Ascending aorta (tissue), 2 donors: ENCODE measurements at regions not wholly inside any gene's neighbourhood (a gene's known extent, or its start where the extent isn't known, plus 50 kb on each side); places are given as distances from the start of the nearest gene placed in this dataset.
"Not testable (repeated sequence)": the region's sequence is repeated elsewhere in the genome, so short reads cannot be mapped to it uniquely, and the experiment has no call there.

ENCODE experiments used
- DNase-seq, 2 donors: peaks; one replicate each; pipeline ENCODE4 v3.0.0-alpha.2; 2019; ENCODE audit warnings: low spot score in 2 of 2
- H3K27ac ChIP-seq, 2 donors: fragments of 200-600 bp; sonication (generic); one replicate each; pipeline ENCODE4 v1.5.1; 2016 to 2017; ENCODE audit warnings: mild to moderate bottlenecking in 1 of 2
- H3K27me3 ChIP-seq: fragments of 200-600 bp; sonication (generic); one replicate; pipeline ENCODE4 v1.5.1; 2017
- H3K36me3 ChIP-seq, 2 donors: fragments of 200-600 bp; sonication (generic); one replicate each; pipeline ENCODE4 v1.5.1; 2016
- H3K4me1 ChIP-seq, 2 donors: fragments of 200-600 bp; sonication (generic); one replicate each; pipeline ENCODE4 v1.5.1; 2016 to 2017; ENCODE audit warnings: mild to moderate bottlenecking in 1 of 2
- H3K4me3 ChIP-seq, 2 donors: fragments of 200-600 bp; sonication (generic); one replicate each; pipeline ENCODE4 v1.5.1; 2016 to 2017; ENCODE audit warnings: mild to moderate bottlenecking in 1 of 2
- H3K9me3 ChIP-seq, 2 donors: fragments of 200-600 bp; sonication (generic); one replicate each; pipeline ENCODE4 v1.5.1; 2016
- intact Hi-C: fragments of 100-400 bp; cut with DNase I; formaldehyde crosslinking; loops from one replicate; pipeline ENCODE4 v1.15.1; 2023
- TF ChIP-seq, protein P1 (sequence below), 3 experiments: fragments of 200-600 bp in 2 of 3; fragments of 450-650 bp in 1 of 3; sonication (generic) in 2 of 3; IDR thresholded peaks; one replicate each; pipeline ENCODE4 v1.5.1; 2016 to 2019; ENCODE audit warnings: antibody characterized with exemption in 3 of 3, mild to moderate bottlenecking in 1 of 3, moderate library complexity in 1 of 3

DNA sequence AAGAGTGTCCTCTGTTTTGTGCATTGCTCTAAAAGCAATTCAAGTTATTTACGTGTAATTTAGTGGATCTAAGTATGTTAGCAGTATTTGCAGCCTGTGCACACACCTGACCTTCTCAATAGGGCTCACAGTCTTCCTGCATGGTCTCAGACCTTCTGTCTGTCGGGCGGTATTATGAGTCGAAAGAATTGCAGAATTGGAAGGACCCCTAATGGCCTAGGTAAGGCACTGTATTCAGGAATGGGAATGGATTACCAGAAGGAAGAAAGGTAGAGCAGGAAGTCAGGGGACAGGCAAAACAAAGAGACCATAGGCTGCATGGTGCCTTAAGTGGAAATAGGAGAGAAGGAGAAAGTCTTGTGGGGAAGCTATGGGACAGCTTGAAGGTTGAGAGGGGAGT lies 341.6 kb downstream of the VRK1 start:
- Histone ChIP-seq H3K27ac (no peak overlapping the region), H3K27me3 (no peaks in the 10 kb centered on the region), H3K4me1 (no peaks in the 10 kb centered on the region), H3K36me3 (no peaks in the 10 kb centered on the region), H3K4me3 (no peak overlapping the region), H3K9me3 (no peaks in the 10 kb centered on the region)
- intact Hi-C loops, result no loop called here
- TF ChIP-seq, protein P1, sequence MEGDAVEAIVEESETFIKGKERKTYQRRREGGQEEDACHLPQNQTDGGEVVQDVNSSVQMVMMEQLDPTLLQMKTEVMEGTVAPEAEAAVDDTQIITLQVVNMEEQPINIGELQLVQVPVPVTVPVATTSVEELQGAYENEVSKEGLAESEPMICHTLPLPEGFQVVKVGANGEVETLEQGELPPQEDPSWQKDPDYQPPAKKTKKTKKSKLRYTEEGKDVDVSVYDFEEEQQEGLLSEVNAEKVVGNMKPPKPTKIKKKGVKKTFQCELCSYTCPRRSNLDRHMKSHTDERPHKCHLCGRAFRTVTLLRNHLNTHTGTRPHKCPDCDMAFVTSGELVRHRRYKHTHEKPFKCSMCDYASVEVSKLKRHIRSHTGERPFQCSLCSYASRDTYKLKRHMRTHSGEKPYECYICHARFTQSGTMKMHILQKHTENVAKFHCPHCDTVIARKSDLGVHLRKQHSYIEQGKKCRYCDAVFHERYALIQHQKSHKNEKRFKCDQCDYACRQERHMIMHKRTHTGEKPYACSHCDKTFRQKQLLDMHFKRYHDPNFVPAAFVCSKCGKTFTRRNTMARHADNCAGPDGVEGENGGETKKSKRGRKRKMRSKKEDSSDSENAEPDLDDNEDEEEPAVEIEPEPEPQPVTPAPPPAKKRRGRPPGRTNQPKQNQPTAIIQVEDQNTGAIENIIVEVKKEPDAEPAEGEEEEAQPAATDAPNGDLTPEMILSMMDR (IDR thresholded peaks at IDR 0.05), result no peak
- no peak for DNase-seq

DNA sequence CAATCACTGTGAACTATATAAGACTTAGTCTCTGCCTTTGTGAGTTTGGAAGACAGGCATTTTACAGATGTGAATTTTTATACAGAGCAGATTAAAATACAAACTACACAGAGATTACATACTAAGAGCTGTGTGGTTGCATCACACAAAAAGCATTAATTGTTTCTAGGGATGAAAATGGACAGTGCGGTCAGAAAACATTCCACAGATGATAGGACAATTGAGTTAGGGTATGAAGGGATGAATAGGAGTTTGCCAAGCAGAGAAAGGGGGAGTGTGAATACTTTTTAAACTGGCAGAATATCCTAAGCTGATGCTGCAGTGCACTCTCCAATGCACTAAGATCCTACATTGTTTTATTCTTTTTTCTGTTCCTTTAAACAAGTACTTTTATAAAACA lies 345.8 kb downstream of the VRK1 start:
- Histone ChIP-seq H3K27ac (no peak overlapping the region), H3K4me1 (no peaks in the 10 kb centered on the region), H3K27me3 (no peaks in the 10 kb centered on the region), H3K9me3 (no peaks in the 10 kb centered on the region), H3K4me3 (no peak overlapping the region), H3K36me3 (no peaks in the 10 kb centered on the region)
- DNase-seq, result no peak
- intact Hi-C loops, result no loop called here
- TF ChIP-seq, protein P1 (IDR thresholded peaks at IDR 0.05), result no peak

DNA sequence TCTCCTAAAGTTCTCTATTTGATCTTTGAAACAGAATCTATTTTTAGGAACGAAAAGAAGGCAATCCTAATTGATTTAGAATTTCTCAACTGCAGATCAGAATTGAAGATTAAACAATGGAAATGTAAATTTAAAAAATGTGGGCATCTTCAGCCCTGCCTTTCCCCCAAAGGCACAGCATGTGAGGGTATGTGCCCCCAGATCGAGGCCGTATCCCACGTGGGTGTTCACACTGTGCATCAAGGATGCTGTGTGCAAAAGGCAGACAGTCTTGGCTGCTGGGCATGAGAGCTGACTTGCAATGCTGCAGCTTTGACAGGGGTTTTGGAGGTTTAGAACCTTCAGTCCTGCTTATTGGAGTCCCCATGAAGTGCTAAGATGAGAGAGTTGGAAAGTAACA lies 346.3 kb downstream of the VRK1 start:
- H3K4me1 ChIP-seq, result no peaks in the 10 kb centered on the region
- intact Hi-C loops, result no loop called here
- H3K4me3 ChIP-seq, result no peak overlapping the region
- no peaks in the 10 kb centered on the region for H3K27me3 ChIP-seq
- no peaks in the 10 kb centered on the region for H3K36me3 ChIP-seq
- H3K9me3 ChIP-seq, result no peaks in the 10 kb centered on the region
- TF ChIP-seq, protein P1 (IDR thresholded peaks at IDR 0.05), result no peak
- no peak for DNase-seq
- H3K27ac ChIP-seq, result no peak overlapping the region

DNA sequence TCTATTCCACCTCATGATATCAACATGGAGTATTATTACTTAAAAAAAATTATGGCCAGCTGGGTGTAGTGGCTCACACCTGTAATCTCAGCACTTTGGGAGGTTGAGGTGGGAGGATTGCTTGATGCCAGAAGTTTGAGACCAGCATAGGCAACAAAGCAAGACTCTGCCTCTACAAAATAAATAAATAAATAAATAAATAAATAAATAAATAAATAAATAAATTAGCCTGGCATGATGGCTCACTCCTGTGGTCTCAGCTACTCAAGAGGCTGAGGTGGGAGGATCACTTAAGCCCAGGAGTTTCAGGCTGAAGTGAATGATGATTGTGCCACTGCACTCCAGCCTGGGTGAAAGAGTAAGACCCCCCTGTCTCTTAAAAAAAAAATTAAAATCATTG lies 350.8 kb downstream of the VRK1 start:
- DNase-seq, H3K27ac ChIP-seq, H3K9me3 ChIP-seq, H3K4me3 ChIP-seq, H3K36me3 ChIP-seq, H3K27me3 ChIP-seq, H3K4me1 ChIP-seq, intact Hi-C loops: not testable (repeated sequence)

DNA sequence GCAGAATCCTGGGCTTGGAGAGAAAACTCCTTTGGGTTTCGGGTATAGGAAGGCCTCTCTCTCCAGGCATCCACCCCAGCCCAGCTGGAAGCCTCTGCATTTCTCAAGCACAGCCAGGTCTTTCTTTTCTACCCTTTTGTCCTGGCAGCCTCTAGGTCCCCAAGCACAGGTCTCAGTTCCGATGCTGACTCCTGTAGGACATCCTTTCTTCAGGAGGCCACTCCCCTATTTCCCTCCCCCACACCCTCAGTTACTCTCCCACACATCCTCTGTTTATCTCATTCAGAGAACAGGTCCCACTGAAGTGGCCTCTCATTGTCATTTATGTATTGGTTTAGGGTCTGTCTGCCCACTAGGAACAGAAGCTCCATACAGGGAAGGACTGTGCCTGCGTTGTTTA lies 352.6 kb downstream of the VRK1 start:
- Histone ChIP-seq H3K27me3 (no peaks in the 10 kb centered on the region), H3K27ac (no peak overlapping the region), H3K9me3 (no peaks in the 10 kb centered on the region), H3K36me3 (no peaks in the 10 kb centered on the region), H3K4me1 (no peaks in the 10 kb centered on the region), H3K4me3 (no peak overlapping the region)
- intact Hi-C loops, result no loop called here
- DNase-seq, result no peak
- TF ChIP-seq, protein P1 (IDR thresholded peaks at IDR 0.05), result no peak

DNA sequence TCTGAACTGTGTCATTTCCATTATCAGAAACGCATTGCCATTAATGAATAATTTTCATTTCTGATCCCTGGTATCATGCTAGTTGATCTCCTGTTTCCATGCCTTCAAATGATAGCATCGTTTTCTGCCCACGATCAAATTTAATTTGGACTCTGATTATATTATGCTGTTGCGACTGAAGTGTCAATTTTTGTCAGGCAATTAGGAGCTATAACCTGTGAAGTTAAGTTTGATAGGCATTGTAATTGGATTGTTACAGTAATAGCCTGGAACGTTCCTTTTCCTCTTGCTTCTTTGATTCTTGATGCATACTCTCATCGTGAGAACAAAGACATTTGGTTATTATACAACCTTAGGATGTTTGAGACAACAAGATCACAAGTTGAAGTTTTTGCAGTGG lies 356.3 kb downstream of the VRK1 start:
- H3K4me1 ChIP-seq, result no peaks in the 10 kb centered on the region
- no peak overlapping the region for H3K27ac ChIP-seq
- no peaks in the 10 kb centered on the region for H3K9me3 ChIP-seq
- H3K36me3 ChIP-seq, result no peaks in the 10 kb centered on the region
- no peak for DNase-seq
- intact Hi-C loops, result no loop called here
- no peak overlapping the region for H3K4me3 ChIP-seq
- TF ChIP-seq, protein P1 (IDR thresholded peaks at IDR 0.05), result no peak
- H3K27me3 ChIP-seq, result no peaks in the 10 kb centered on the region
